SK-N-SH (cell line): ENCODE measurements at regions not wholly inside any gene's neighbourhood (a gene's known extent, or its start where the extent isn't known, plus 50 kb on each side); places are given as distances from the start of the nearest gene placed in this dataset.

ENCODE experiments used
- ELF1 ChIP-seq: IDR thresholded peaks from 2 replicates; pipeline ENCODE4 v1.4.0; 2012
- EP300 ChIP-seq, 2 experiments: IDR thresholded peaks; 2 replicates each; pipeline versions ENCODE4 v1.4.0 to v1.6.1; 2012; ENCODE audit warnings: borderline replicate concordance in 1 of 2, low read depth in 1 of 2, low read length in 1 of 2
- EZH2phosphoT487 ChIP-seq: fragments of 200-600 bp; sonication (generic); IDR thresholded peaks from 2 replicates; pipeline ENCODE4 v1.6.1; 2017; ENCODE audit warnings: low read depth, mixed run types, mild to moderate bottlenecking, antibody characterized with exemption, moderate library complexity, borderline replicate concordance
- MEF2A ChIP-seq: IDR thresholded peaks from 2 replicates; pipeline ENCODE4 v1.4.0; 2012; ENCODE audit warnings: low read depth, borderline replicate concordance
- POLR2AphosphoS5 ChIP-seq: IDR thresholded peaks from 2 replicates; pipeline ENCODE4 v1.6.1; 2012; ENCODE audit warnings: low read depth, low read length
- RCOR1 ChIP-seq: fragments of 150-350 bp; IDR thresholded peaks from 2 replicates; pipeline ENCODE4 v1.6.1; 2017; ENCODE audit warnings: antibody characterized with exemption, low read length
- RFX5 ChIP-seq: IDR thresholded peaks from 2 replicates; pipeline ENCODE4 v1.6.1; 2012; ENCODE audit warnings: mild to moderate bottlenecking, improper control_type of control experiment, low read length
- TAF1 ChIP-seq: IDR thresholded peaks from 2 replicates; pipeline ENCODE4 v1.6.1; 2012; ENCODE audit warnings: low read depth, mild to moderate bottlenecking, low read length, moderate library complexity, borderline replicate concordance
- TEAD4 ChIP-seq: IDR thresholded peaks from 2 replicates; pipeline ENCODE4 v1.4.0; 2012; ENCODE audit warnings: mild to moderate bottlenecking, borderline replicate concordance; ENCODE audit not compliant: insufficient read depth
- TF ChIP-seq, protein P1 (sequence below): fragments of 200-600 bp; sonication (generic); IDR thresholded peaks from 2 replicates; pipeline ENCODE4 v1.6.1; 2017; ENCODE audit warnings: antibody characterized with exemption, mild to moderate bottlenecking, moderate library complexity
- TF ChIP-seq, protein P2 (sequence below): fragments of 150-350 bp; IDR thresholded peaks from 2 replicates; pipeline ENCODE4 v1.6.1; 2017; ENCODE audit warnings: antibody characterized with exemption, low read length, low read depth, borderline replicate concordance

- TF ChIP-seq RFX5 = no peak
- TF ChIP-seq, protein P1, sequence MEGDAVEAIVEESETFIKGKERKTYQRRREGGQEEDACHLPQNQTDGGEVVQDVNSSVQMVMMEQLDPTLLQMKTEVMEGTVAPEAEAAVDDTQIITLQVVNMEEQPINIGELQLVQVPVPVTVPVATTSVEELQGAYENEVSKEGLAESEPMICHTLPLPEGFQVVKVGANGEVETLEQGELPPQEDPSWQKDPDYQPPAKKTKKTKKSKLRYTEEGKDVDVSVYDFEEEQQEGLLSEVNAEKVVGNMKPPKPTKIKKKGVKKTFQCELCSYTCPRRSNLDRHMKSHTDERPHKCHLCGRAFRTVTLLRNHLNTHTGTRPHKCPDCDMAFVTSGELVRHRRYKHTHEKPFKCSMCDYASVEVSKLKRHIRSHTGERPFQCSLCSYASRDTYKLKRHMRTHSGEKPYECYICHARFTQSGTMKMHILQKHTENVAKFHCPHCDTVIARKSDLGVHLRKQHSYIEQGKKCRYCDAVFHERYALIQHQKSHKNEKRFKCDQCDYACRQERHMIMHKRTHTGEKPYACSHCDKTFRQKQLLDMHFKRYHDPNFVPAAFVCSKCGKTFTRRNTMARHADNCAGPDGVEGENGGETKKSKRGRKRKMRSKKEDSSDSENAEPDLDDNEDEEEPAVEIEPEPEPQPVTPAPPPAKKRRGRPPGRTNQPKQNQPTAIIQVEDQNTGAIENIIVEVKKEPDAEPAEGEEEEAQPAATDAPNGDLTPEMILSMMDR = no peak
- no peak for TF ChIP-seq EZH2phosphoT487
- TF ChIP-seq EP300 (IDR thresholded peaks at IDR 0.05; ENCODE audit: borderline replicate concordance in 1 of 2, low read depth in 1 of 2, low read length in 1 of 2) = no peak
- TF ChIP-seq MEF2A = no peak
- TF ChIP-seq, protein P2, sequence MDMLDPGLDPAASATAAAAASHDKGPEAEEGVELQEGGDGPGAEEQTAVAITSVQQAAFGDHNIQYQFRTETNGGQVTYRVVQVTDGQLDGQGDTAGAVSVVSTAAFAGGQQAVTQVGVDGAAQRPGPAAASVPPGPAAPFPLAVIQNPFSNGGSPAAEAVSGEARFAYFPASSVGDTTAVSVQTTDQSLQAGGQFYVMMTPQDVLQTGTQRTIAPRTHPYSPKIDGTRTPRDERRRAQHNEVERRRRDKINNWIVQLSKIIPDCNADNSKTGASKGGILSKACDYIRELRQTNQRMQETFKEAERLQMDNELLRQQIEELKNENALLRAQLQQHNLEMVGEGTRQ = no peak
- no peak for TF ChIP-seq TAF1
- no peak for TF ChIP-seq POLR2AphosphoS5
- no peak for TF ChIP-seq ELF1
- no peak for TF ChIP-seq TEAD4
- TF ChIP-seq RCOR1 = no peak
These were observed 85.5 kb upstream of the AKR1E2 start for GRCh38 chr10:4740471-4740870.
